ENCODE measurements at regions not wholly inside any gene's neighbourhood (a gene's known extent, or its start where the extent isn't known, plus 50 kb on each side); places are given as distances from the start of the nearest gene placed in this dataset.

DNA sequence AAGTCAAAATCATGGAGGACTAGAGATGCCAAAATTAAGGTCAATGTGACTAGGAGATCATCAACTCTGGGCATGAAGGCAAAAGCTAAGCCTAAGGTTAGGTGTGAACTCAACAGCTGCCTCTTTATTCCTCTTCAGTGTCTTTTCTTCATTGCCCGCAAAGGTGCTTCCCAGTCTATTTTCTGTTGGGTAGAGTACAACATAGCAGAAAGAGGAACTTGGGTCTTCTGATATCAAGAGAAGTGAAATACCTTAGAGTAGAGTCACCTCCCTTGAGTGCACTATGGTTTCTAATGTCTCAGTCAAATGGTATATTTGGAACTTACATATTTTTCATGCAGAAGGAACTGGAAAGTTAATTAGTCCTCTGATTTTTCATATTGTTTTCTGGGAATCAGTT, 122.5 kb upstream of the GRIN3A start:
- Histone ChIP-seq H3K27me3 (replicated peaks; ENCODE audit: insufficient read depth, low read depth, low read length, poor library complexity) (no peaks in the 10 kb centered on the region), H3K27ac (ENCODE audit: low read depth, low read length, poor library complexity, severe bottlenecking) (no peak overlapping the region), H3K4me1 (ENCODE audit: insufficient read depth, low read length, poor library complexity, severe bottlenecking) (no peaks in the 10 kb centered on the region), H3K9me3 (ENCODE audit: low read depth, low read length, poor library complexity, severe bottlenecking) (no peaks in the 10 kb centered on the region), H3K4me3 (ENCODE audit: low read depth, low read length, poor library complexity, severe bottlenecking) (no peak overlapping the region), H3K36me3 (ENCODE audit: insufficient read depth, low read length, poor library complexity, severe bottlenecking) (no peaks in the 10 kb centered on the region)
- ChIA-PET POLR2A (ENCODE audit: low non-redundant PET) (no interaction called here), CTCF (no interaction called here)
- TF ChIP-seq EZH2 (IDR thresholded peaks at IDR 0.05; ENCODE audit: borderline replicate concordance, low read depth, low read length, poor library complexity, severe bottlenecking), result no peak
- TF ChIP-seq, protein P1, sequence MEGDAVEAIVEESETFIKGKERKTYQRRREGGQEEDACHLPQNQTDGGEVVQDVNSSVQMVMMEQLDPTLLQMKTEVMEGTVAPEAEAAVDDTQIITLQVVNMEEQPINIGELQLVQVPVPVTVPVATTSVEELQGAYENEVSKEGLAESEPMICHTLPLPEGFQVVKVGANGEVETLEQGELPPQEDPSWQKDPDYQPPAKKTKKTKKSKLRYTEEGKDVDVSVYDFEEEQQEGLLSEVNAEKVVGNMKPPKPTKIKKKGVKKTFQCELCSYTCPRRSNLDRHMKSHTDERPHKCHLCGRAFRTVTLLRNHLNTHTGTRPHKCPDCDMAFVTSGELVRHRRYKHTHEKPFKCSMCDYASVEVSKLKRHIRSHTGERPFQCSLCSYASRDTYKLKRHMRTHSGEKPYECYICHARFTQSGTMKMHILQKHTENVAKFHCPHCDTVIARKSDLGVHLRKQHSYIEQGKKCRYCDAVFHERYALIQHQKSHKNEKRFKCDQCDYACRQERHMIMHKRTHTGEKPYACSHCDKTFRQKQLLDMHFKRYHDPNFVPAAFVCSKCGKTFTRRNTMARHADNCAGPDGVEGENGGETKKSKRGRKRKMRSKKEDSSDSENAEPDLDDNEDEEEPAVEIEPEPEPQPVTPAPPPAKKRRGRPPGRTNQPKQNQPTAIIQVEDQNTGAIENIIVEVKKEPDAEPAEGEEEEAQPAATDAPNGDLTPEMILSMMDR (conservative IDR thresholded peaks at IDR 0.05; ENCODE audit: low read depth, low read length), result no peak
- DNase-seq (ENCODE audit: low spot score), result no peak
- intact Hi-C loops (cut with micrococcal nuclease; ENCODE audit: unreplicated experiment), result no loop called here
- BruUV-seq (replicated peaks), result no TSS peak

GRCh38 chr9:101859620-101860019, 121.2 kb upstream of the GRIN3A start:
- no peak for TF ChIP-seq EZH2 (IDR thresholded peaks at IDR 0.05; ENCODE audit: borderline replicate concordance, low read depth, low read length, poor library complexity, severe bottlenecking)
- TF ChIP-seq, protein P1 (conservative IDR thresholded peaks at IDR 0.05; ENCODE audit: low read depth, low read length), result no peak

GRCh38 chr9:101858026-101858425, 119.6 kb upstream of the GRIN3A start:
- Histone ChIP-seq H3K4me3 (ENCODE audit: low read depth, low read length, poor library complexity, severe bottlenecking) (no peak overlapping the region), H3K4me1 (ENCODE audit: insufficient read depth, low read length, poor library complexity, severe bottlenecking) (no peaks in the 10 kb centered on the region), H3K27ac (ENCODE audit: low read depth, low read length, poor library complexity, severe bottlenecking) (no peak overlapping the region), H3K27me3 (replicated peaks; ENCODE audit: insufficient read depth, low read depth, low read length, poor library complexity) (no peaks in the 10 kb centered on the region), H3K9me3 (ENCODE audit: low read depth, low read length, poor library complexity, severe bottlenecking) (no peaks in the 10 kb centered on the region), H3K36me3 (ENCODE audit: insufficient read depth, low read length, poor library complexity, severe bottlenecking) (no peaks in the 10 kb centered on the region)
- ChIA-PET POLR2A (ENCODE audit: low non-redundant PET) (no interaction called here), CTCF (no interaction called here)
- no TSS peak for BruUV-seq (replicated peaks)
- DNase-seq (ENCODE audit: low spot score), result no peak
- intact Hi-C loops (cut with micrococcal nuclease; ENCODE audit: unreplicated experiment), result no loop called here
- no peak for TF ChIP-seq EZH2 (IDR thresholded peaks at IDR 0.05; ENCODE audit: borderline replicate concordance, low read depth, low read length, poor library complexity, severe bottlenecking)
- TF ChIP-seq, protein P1 (conservative IDR thresholded peaks at IDR 0.05; ENCODE audit: low read depth, low read length), result no peak

More at GRCh38 chr9:101859620-101860019, 121.2 kb upstream of the GRIN3A start:
- ChIA-PET CTCF (no interaction called here), POLR2A (ENCODE audit: low non-redundant PET) (no interaction called here)
- DNase-seq (ENCODE audit: low spot score), result no peak
- H3K27ac ChIP-seq (ENCODE audit: low read depth, low read length, poor library complexity, severe bottlenecking), result no peak overlapping the region
- H3K4me1 ChIP-seq (ENCODE audit: insufficient read depth, low read length, poor library complexity, severe bottlenecking), result no peaks in the 10 kb centered on the region
- no peak overlapping the region for H3K4me3 ChIP-seq (ENCODE audit: low read depth, low read length, poor library complexity, severe bottlenecking)
- no peaks in the 10 kb centered on the region for H3K9me3 ChIP-seq (ENCODE audit: low read depth, low read length, poor library complexity, severe bottlenecking)
- intact Hi-C loops (cut with micrococcal nuclease; ENCODE audit: unreplicated experiment), result no loop called here
- H3K36me3 ChIP-seq (ENCODE audit: insufficient read depth, low read length, poor library complexity, severe bottlenecking), result no peaks in the 10 kb centered on the region
- BruUV-seq (replicated peaks), result no TSS peak
- H3K27me3 ChIP-seq (replicated peaks; ENCODE audit: insufficient read depth, low read depth, low read length, poor library complexity), result no peaks in the 10 kb centered on the region
